ENCODE measurements at regions not wholly inside any gene's neighbourhood (a gene's known extent, or its start where the extent isn't known, plus 50 kb on each side); places are given as distances from the start of the nearest gene placed in this dataset.

GRCh38 chr19:31439270-31439573, 90.0 kb upstream of the TSHZ3 start:
- no peak overlapping the region for H3K27ac ChIP-seq
- no peak for TF ChIP-seq CTCF (conservative IDR thresholded peaks at IDR 0.05; ENCODE audit: low read depth)
- POLR2A ChIA-PET (ENCODE audit: low non-redundant PET): no interaction called here
- CTCF ChIA-PET: no interaction called here
- no peak for DNase-seq (ENCODE audit: low spot score)

GRCh38 chr19:31444931-31445330, 95.7 kb upstream of the TSHZ3 start:
- TF ChIP-seq CTCF (conservative IDR thresholded peaks at IDR 0.05; ENCODE audit: low read depth): no peak
- no peak for DNase-seq (ENCODE audit: low spot score)
- CTCF ChIA-PET: interaction anchor here (0.5 to 0.7 kb wide), 4 partner anchors 9 to 1207 kb away, joined by 3 to 4 read pairs (median 3); no protein-coding TSS in a partner anchor

GRCh38 chr19:31445406-31445805, 96.2 kb upstream of the TSHZ3 start:
- no peak for DNase-seq (ENCODE audit: low spot score)
- TF ChIP-seq CTCF (conservative IDR thresholded peaks at IDR 0.05; ENCODE audit: low read depth): no peak
- no peak overlapping the region for H3K27ac ChIP-seq
- ChIA-PET POLR2A (ENCODE audit: low non-redundant PET) (no interaction called here), CTCF (interaction anchor here (0.6 to 0.7 kb wide), 2 partner anchors 37 to 386 kb away, joined by 3 read pairs; no protein-coding TSS in a partner anchor)

More at GRCh38 chr19:31444931-31445330, 95.7 kb upstream of the TSHZ3 start:
- no peak overlapping the region for H3K27ac ChIP-seq
- POLR2A ChIA-PET (ENCODE audit: low non-redundant PET): no interaction called here

GRCh38 chr19:31448221-31448657, 99.0 kb upstream of the TSHZ3 start:
- TF ChIP-seq CTCF (conservative IDR thresholded peaks at IDR 0.05; ENCODE audit: low read depth): no peak
- H3K27ac ChIP-seq: no peak overlapping the region
- no peak for DNase-seq (ENCODE audit: low spot score)
- CTCF ChIA-PET: no interaction called here
- POLR2A ChIA-PET (ENCODE audit: low non-redundant PET): no interaction called here

- ChIA-PET POLR2A (ENCODE audit: low non-redundant PET) (no interaction called here), CTCF (no interaction called here)
- DNase-seq (ENCODE audit: low spot score): no peak
- H3K27ac ChIP-seq: no peak overlapping the region
- no peak for TF ChIP-seq CTCF (conservative IDR thresholded peaks at IDR 0.05; ENCODE audit: low read depth)
These were observed 100.1 kb upstream of the TSHZ3 start for GRCh38 chr19:31449379-31449778.

- TF ChIP-seq CTCF (conservative IDR thresholded peaks at IDR 0.05; ENCODE audit: low read depth): no peak
- no peak for DNase-seq (ENCODE audit: low spot score)
- H3K27ac ChIP-seq: no peak overlapping the region
- ChIA-PET CTCF (no interaction called here), POLR2A (ENCODE audit: low non-redundant PET) (no interaction called here)
These were observed 101.5 kb upstream of the TSHZ3 start for GRCh38 chr19:31450696-31451095.
